ENCODE measurements at regions not wholly inside any gene's neighbourhood (a gene's known extent, or its start where the extent isn't known, plus 50 kb on each side); places are given as distances from the start of the nearest gene placed in this dataset.

- no peak for TF ChIP-seq CTCF (IDR thresholded peaks at IDR 0.05)
- no peak for TF ChIP-seq POLR2A (IDR thresholded peaks at IDR 0.05)
These were observed 211.9 kb upstream of the GLI3 start for GRCh38 chr7:42448901-42449300.
